HG02884 (cell line): ENCODE measurements at regions not wholly inside any gene's neighbourhood (a gene's known extent, or its start where the extent isn't known, plus 50 kb on each side); places are given as distances from the start of the nearest gene placed in this dataset.

Experiments used
- ATAC-seq: cut with Tn5 transposase; IDR thresholded peaks from one replicate; pipeline ENCODE4 v1.9.1; 2021; ENCODE audit warnings: mild to moderate bottlenecking, moderate library complexity; ENCODE audit not compliant: unreplicated experiment

DNA sequence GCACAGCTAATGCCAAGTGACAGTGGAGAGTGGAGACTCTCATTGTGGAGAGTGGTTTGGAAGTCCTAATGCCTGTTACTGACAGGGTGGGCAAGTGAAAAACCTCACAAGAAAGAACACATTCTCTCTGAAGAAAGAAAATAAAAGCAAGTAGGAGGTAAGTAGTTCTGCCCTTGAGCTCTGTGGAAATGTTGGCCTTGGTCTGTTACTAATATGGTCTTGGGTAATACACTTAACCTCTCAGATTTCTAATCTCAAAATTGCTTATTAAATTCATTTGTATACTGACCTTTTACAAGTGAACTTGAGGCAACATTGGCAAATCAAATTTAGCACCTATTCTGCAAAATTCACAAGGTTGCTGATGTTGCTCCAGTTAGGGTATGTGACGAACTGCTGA is 291.6 kb upstream of the CBLB start:
- ATAC-seq: no peak

DNA sequence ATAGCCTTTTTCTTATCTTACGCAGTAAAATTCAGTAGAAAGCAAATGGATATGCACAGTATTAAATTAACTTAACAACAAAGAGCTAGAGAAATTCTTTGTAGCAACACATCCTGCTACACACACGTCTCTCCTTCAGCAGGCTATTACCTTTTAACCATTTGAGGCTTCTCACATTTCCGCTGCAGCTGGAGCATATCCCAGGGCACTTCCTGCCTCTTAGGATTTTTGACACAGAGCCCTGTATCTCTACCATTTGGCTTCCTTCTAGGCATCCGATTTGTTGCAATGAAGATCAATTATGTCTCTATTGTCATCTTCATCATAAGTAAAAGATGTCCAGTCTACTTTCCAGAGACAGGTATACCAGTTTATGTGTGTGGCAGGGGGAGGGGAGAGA is 292.4 kb upstream of the CBLB start:
- ATAC-seq: no peak

DNA sequence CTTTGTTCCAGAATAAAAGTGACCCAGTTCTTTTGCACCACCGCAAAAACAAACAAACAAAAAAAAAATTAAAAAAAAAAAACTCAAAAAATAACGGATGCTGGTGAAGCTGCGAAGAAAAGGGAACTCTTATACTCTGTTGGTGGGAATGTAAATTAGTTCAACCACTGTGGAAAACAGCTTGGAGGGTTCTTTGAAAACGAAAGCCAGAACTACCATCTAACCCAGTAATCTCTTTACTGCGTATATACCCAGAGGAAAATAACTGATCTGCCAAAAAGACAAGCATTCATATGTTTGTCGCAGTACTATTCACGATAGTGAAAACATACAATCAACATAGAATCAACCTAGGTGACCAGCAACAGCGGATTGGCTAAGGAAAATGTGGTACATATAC is 298.9 kb upstream of the CBLB start:
- peak; percentile 46 for ATAC-seq

DNA sequence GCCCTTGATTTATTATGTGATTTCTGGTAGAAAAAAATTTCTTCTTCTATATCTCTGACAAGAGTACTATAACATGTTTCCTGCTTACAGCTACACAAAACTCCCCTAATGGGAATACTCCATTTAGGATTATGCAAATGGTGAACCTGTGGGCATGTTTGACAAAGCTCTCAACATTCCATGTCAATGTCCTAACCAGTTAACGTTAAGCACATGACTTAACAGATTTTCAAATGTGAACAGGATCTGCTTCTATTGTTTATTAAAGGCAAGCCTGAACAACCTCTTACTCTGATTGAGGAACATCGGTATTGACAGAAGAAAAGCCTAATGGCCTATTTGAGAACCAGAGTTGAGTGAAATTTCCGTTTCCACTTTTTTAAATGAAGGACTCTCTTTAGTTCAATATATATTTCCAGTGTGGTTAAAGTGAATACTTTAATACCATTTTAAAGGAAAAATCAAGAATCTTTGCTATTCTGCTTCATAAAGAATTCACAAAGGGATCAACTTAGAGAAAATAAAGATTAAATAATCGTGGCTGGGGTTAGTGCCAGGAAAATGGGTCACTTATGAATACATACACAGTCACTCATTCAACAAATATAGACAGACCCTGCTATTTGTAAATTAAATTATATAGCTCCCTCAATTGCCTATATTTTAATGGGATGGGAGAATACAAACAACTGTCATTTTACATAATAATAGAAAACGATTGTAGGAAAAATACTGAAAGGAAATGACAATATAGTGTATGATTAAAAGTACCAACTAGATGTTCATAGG is 300.3 kb upstream of the CBLB start:
- ATAC-seq: no peak

DNA sequence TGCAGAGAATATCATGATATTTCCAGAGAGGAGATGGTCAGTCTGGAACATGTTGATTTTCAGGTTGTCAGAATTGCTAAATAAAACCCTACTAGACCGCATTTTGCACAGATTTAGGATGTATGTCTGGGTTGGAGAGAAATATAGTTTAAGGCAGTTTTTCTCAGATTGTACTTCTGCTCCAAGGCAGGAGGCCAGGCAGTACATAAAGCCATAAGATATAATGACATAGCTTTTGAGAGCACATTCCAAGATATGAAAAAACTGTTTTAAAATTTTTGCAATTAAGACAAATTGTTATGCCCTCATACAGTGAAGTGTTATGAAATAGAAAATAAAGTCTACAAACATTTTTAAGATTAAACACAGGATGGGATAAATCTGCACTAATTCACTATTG is 301.8 kb upstream of the CBLB start:
- no peak for ATAC-seq

DNA sequence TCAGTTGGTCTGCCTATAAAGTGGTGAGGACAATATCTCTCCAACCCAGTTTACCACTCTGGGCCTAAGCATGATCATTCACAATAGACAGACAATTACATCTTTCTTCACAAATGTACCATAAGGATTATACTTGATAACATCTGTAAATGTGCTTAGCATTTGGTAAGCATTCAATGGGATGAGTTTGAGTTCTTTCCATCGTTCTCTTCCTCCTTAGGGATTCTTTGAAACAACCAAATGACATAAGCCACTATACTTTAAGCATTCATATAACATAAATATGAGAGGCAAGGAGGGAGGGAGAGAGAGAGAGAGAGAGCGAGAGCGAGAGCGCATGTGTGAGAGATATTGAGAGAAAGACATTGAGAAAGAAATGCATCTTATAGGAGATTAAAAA is 303.3 kb upstream of the CBLB start:
- ATAC-seq: no peak

DNA sequence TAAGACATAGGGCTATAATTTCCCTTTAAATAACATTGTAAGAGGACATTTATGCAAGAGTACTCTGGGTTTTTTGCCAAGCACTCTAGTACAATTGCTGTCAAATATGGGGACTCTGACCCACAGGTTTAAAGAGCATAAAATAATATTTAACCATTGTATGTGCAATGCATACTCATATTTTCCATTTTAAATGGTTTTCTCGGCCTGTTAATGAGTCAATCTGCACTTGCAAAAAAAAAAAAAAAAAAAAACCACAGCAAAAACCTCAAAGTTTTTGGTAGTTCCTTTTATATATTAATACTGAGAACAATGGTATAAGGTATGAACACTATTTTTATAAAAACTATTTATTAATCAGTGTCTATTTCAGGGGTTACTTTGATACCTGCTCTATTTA is 304.0 kb upstream of the CBLB start:
- ATAC-seq: peak; percentile 51

DNA sequence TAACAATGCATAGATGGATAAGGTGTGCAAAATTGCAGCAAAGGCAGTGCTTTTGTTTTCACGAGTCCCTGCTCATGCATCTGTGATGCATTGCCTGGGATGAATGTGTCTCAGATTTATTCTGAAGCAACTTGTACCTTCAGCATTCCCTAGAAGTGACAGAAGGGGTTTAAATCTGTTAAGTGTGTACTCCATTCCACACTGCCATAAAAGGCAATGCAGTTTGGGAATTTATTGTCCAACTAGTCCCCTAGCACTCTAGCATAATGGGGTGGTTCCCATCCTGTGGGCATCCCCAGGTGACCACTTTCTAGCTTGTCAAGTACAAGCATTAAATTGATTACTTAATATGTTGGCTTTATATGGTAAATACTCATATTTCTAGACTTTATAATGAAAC is 306.5 kb upstream of the CBLB start:
- ATAC-seq: no peak

DNA sequence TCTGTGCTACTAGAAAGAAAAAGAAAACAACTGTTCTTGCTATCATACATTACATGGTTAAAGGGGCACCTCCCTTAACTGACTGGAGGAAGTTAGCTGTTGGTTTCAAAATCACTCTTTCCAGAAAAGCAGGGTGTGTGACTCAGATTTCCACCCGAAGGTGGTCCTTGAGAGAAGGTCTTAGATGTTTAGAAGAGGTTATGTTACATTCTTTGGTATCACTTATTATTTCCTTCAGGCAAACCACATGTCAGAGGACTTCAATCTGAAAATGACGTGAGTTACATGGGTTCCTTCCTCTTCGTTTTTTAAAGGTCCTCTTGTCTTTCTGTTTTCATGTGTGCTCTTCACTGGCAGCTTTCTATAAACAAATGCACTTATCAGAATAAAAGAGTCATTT is 307.9 kb upstream of the CBLB start:
- peak; percentile 86 for ATAC-seq

DNA sequence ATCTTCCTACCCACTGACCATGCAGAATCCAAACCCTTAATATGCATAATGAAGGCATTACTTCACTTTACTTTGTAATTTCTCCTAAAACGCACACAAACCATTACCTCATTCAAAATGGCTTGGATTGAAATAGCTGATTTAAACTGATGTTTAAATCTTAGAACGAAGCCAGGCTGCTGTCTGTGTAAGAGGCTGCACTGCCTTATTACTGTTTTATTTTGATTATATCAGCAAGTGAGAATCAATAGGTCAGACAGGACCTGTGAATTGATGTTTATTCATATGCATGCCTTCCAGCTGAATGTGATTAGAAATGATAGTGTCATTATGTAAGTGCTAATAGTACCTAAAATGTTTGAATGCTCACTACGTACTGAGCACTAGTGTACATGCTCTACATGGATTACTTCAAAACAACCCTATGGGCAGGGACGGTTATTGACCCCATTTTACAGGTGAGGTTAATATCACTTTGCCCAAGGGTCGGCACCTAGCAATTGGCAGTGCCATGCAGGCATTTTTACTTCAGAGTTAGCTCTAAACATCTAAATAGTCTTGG is 314.2 kb upstream of the CBLB start:
- ATAC-seq: no peak

DNA sequence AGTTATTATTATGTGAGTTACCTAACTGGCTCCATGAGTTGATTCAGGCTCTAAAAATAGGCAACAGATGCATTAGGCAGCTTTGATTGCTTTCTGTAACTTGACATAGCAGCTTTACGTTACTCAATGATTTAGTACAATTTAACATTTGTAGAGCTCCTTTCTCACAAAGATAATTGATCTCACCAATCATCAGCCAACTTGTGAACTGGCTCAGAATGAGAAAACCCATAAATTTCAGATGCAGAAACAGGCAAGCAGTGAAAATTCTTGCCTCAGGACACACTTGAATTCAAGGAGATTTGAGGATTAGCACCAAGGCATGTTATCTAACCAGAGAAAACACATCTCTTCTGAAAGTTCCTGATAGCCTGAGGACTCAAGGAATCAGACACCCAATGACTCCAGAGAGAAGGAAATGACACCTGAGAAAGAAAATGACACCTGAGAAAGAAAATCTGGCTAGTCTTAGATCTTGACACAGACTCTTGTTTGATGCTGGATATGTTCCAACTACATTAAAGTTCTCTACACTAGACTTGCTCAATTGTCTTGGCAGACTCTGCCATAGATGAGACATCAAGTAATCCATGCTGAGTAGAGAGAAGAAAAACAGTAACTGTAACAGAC is 315.1 kb upstream of the CBLB start:
- ATAC-seq: peak; percentile 40

DNA sequence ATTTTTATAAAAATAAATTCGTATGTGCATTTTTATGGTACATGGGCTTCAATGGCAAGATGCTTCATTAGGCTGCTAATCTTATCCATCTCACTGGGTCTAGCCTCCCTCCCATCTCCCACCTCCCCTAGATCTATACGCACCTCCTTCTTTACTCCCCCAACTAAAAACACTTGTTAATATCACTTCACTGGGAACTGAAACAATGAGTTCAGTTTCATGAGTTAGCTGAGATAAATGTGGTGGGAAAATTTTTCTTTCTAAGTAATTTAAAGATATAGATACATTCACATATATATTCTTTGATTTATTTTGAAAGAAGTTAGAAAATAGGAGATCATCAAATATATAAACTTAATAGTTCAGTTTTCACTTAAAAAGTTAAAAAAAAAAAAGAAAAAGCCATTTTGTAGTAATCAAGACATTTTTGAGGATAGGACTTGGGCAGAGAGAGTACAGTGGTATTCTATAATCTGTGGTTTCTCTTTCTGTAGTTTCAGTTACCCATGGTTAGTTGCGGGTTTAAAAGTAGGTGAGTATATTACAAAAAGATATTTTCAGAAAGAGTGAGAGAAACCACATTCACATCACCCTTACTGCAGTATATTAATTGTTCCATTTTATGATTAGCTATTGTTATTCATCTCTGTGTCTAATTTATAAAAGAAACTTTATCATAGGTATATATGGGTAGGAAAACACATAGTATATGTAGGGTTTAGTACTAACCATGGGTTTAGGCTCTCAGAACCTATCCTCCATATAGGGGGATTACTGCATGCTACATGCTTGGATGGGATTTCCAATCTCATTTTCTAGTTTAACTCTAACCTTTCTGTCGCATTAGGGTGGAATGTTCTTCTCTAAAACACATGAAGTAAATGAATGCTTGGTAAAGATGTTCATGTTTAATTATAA is 316.0 kb upstream of the CBLB start:
- peak; percentile 92 for ATAC-seq

DNA sequence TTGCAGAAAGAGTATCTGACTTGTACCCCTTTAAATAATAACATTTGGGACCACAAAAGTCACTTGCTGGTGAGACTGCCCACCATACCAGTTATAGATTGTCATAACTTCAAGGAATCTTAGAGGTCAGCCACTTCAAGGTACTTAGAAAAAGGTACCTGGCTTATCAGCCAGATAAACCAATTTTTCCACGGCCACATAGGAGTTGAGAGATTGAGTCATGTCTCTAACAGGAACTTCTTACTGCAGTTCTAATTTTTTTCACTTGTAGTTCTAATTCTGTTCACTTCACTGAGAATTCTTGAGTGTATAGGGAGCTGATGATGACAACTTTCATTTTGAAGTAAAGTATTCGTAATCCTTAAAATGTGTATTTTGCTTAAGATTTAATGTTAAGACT is 317.1 kb upstream of the CBLB start:
- no peak for ATAC-seq

DNA sequence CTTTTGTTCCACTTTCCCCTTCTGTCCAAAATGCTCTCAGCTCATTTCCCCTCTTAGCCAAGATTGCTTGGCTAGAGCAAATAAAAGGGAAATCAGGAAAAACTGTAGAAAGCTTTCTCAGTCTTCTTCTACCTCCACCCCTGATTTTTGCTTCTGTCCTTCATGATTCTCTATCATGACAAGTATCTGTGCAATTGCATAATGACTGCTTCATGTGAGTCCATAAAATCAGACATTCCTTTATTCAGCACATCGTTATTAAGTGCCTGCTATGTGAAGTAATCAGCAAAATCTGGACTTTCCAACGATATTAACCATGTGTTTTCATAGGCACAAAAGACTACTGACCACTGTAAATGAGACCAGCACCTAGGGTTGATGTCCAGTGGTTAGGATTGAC is 321.5 kb upstream of the CBLB start:
- no peak for ATAC-seq

DNA sequence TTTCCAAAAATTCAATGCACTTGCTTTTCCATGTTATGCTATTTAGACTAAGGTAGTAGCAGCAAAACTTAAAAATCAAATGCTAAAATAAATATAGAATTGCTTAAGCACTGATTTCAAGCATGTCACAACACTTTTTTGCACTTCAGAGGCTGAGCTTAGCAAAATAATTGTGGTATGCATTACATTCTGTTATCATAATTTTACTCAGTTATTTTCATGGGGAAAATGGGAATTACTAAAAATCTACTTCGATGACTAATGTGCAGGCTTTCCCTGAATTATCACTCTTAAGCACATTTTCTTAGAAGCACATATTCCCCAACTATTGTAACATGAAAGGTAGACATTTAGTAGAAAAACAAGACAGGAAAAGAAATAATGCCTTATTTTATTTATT is 322.4 kb upstream of the CBLB start:
- ATAC-seq: no peak

DNA sequence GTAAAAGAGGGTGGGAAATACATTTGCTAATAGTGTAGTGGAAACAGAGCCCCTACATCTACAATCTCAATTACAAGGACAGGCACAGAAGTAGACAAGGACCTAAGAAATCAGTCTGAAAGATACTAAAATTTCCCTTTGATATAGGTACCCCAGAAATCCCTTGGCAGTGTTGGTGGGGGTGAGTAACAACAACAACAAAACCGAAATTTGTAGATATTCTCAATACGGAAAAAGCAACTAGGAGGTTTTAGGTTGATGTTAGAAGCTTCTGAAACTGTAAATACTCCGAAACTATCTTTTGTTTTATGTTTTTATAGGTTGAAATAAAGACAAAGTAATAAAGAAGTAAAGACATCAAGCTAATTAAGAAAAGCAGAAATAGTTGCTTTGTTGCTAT is 323.1 kb upstream of the CBLB start:
- no peak for ATAC-seq

DNA sequence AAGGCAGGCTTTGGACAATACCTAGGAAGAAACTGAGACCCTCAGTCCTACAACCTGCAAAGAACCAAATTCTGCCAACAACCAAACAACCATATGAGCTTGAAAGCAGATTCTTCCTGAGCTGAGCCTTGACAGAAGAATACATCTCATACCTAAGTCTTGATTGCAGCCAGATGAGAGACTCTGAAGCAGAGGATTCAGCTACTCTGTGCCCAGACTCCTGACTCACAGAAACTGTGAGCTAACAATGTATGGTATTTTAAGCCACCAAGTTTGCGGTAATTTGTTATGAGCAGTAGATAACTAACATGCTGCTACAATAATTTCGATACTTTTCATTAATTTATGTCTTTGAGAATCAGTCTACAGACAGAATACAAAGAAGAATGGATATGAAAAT is 325.1 kb upstream of the CBLB start:
- no peak for ATAC-seq

DNA sequence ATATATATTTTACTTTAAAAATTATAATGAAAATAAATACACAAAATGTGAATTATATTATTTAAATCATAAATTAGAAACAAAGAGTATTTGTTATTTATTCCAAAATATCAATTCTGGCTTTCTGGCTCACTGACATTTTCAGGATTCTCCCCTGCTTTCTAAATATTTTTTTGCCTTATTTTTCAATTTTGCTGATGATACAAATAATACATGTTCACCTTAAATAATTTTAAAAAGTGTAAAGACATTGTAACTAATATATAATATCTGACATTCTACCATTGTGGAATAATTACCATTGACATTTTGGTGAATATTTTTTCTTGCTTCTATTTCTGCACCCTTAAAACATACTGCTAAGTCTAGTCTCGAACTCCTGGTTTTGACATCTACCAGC is 325.9 kb upstream of the CBLB start:
- ATAC-seq: no peak

DNA sequence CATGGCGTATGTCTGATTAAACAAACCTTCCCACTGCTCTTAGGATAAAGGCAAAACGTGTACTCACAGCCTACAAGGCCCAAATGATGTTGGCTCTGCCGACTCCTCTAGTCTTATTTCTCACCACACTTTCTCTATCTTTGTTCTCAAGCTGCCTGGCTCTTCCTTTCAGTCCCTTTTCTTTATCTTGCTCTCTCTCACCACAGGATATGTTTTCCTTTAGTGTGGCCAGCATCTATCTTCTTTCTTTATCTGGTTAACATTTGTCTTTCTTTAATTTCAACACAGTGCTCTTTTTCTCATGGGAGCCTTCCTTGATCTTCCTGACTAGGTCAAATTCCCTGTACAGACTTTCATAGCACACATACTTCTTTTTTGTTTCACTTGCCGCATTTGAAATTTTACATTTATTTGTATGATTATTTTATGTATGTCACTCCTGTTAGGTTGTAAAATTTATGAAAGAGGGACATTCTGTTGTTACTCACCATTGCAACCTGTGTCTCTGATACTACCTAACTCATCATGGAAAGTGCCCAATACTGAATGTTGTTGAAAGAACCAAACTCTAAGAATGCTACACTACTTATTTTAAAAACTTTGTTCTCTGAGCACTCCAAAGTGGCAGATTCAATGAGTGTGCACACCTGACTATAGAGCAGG is 328.9 kb upstream of the CBLB start:
- ATAC-seq: no peak

DNA sequence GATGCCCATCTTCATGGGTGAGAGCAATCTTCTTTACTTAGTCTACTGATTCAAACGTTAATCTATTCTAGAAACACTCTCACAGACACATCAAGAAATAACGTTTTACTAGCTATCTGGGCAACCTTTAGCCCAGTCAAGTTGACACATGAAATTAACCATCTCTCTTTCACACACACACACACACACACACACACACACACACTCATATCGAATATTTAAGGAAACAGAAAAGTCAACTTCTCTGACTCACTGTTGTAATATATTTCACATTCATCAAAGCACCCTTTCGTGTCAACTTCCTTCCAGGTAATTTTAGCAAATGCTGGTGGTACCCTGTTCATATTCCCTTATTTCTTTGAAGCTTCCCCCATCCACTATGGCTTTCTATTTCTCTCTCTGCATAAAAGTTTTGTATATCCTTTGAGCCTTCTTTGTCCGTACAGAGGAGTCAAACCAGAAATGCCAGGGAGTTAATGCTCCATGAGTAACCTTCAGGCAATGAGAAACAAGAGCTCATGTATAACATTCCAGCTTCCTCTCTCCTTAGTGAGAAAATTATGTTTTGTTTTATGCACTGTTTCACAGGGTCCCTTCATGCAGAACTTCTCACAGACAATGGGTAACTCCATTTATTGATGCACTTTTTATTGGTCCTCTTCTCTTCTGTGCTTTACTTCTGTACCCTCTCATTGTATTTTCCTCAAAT is 335.5 kb upstream of the CBLB start:
- no peak for ATAC-seq
